Breast epithelium (tissue), 3 donors: ENCODE measurements at regions not wholly inside any gene's neighbourhood (a gene's known extent, or its start where the extent isn't known, plus 50 kb on each side); places are given as distances from the start of the nearest gene placed in this dataset.

Source experiments
- POLR2A ChIP-seq: fragments of 450-650 bp; IDR thresholded peaks from one replicate; pipeline ENCODE4 v1.6.1; 2016; ENCODE audit warnings: antibody characterized with exemption, mild to moderate bottlenecking, moderate library complexity
- POLR2AphosphoS5 ChIP-seq, 3 donors: sonication (generic); formaldehyde crosslinking; IDR thresholded peaks; one replicate each; pipeline ENCODE4 v1.6.1; 2017; ENCODE audit warnings: antibody characterized with exemption in 3 of 3
- TF ChIP-seq, protein P1 (sequence below), 3 donors: fragments of 450-650 bp; IDR thresholded peaks; one replicate each; pipeline ENCODE4 v1.5.1; 2016 to 2017; ENCODE audit warnings: antibody characterized with exemption in 3 of 3, mild to moderate bottlenecking in 3 of 3, moderate library complexity in 3 of 3

DNA sequence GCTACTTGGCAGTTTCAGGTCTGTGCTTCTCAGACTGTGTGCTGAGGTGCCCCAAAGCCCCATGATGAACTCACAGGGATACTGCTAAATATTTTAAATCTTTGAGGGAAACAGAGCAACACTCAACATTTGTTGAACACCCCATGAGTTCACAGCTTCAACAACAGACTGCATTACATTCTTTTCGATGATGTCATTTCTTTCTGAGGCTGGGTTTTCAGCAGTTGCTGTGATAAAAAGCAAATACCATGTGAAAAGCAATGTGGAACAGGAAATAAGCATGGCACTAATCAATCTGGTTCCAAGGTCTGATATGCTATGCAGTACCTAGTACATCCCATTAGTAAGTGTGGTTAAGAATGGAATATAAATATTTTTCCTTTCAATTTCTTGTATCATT lies 82.7 kb downstream of the RPL27A start:
- TF ChIP-seq, protein P1, sequence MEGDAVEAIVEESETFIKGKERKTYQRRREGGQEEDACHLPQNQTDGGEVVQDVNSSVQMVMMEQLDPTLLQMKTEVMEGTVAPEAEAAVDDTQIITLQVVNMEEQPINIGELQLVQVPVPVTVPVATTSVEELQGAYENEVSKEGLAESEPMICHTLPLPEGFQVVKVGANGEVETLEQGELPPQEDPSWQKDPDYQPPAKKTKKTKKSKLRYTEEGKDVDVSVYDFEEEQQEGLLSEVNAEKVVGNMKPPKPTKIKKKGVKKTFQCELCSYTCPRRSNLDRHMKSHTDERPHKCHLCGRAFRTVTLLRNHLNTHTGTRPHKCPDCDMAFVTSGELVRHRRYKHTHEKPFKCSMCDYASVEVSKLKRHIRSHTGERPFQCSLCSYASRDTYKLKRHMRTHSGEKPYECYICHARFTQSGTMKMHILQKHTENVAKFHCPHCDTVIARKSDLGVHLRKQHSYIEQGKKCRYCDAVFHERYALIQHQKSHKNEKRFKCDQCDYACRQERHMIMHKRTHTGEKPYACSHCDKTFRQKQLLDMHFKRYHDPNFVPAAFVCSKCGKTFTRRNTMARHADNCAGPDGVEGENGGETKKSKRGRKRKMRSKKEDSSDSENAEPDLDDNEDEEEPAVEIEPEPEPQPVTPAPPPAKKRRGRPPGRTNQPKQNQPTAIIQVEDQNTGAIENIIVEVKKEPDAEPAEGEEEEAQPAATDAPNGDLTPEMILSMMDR (IDR thresholded peaks at IDR 0.05) = no peak
- TF ChIP-seq POLR2AphosphoS5 (IDR thresholded peaks at IDR 0.05) (no peak), POLR2A (no peak)
